Naive thymus-derived CD8-positive, alpha-beta T cell (primary cell): ENCODE measurements at regions not wholly inside any gene's neighbourhood (a gene's known extent, or its start where the extent isn't known, plus 50 kb on each side); places are given as distances from the start of the nearest gene placed in this dataset.

Experiments used
- ATAC-seq, 2 donors: fragments of 150-1000 bp; cut with Tn5 transposase in 1 of 2; sonication (Bioruptor Pico), chemical (Tn5 transposase) in 1 of 2; 1 replicate in 1 of 2; 2 replicates in 1 of 2; pipeline ENCODE4 v1.10.0; 2021; ENCODE audit warnings: mild to moderate bottlenecking in 2 of 2, moderate library complexity in 2 of 2
- POLR2A ChIA-PET: fragments of 350-600 bp; sonication (Branson Sonifier 250); formaldehyde crosslinking; loops from one replicate; lab custom pipeline; 2021; ENCODE audit warnings: antibody characterized with exemption; lab: Charles Lee
- DNase-seq, 10 donors: peaks; one replicate each; pipeline versions ENCODE4 v3.0.0 to v3.0.0-alpha.2; 2020 to 2022
- H3K27ac Mint-ChIP-seq, 10 donors: one replicate each; pipeline ENCODE4 v1.8.0; 2020 to 2022; ENCODE audit warnings: mild to moderate bottlenecking in 10 of 10, mixed read lengths in 10 of 10, moderate library complexity in 4 of 10, inconsistent platforms in 1 of 10
- H3K27me3 Mint-ChIP-seq, 5 donors: one replicate each; pipeline ENCODE4 v1.8.0; 2021 to 2022; ENCODE audit warnings: mixed read lengths in 5 of 5
- H3K36me3 Mint-ChIP-seq, 3 donors: one replicate each; pipeline ENCODE4 v1.8.0; 2020 to 2022; ENCODE audit warnings: mixed read lengths in 3 of 3, mild to moderate bottlenecking in 2 of 3, inconsistent platforms in 1 of 3
- H3K4me1 Mint-ChIP-seq, 4 donors: one replicate each; pipeline ENCODE4 v1.8.0; 2021 to 2022; ENCODE audit warnings: mixed read lengths in 4 of 4
- H3K4me3 Mint-ChIP-seq, 10 donors: one replicate each; pipeline ENCODE4 v1.8.0; 2020 to 2022; ENCODE audit warnings: mild to moderate bottlenecking in 10 of 10, mixed read lengths in 10 of 10, moderate library complexity in 6 of 10, inconsistent platforms in 1 of 10
- H3K9me3 Mint-ChIP-seq, 9 donors: one replicate each; pipeline ENCODE4 v1.8.0; 2020 to 2022; ENCODE audit warnings: mixed read lengths in 9 of 9, mild to moderate bottlenecking in 3 of 9, inconsistent platforms in 1 of 9, moderate library complexity in 1 of 9

- Mint-ChIP-seq H3K4me1 (no peaks in the 10 kb centered on the region), H3K4me3 (no peak overlapping the region), H3K9me3 (peaks cover 0 to 9% (median 1%) of the 10 kb centered on the region in 9 donors), H3K36me3 (no peaks in the 10 kb centered on the region), H3K27ac (no peak overlapping the region), H3K27me3 (peaks cover 0 to 7% (median 0%) of the 10 kb centered on the region in 5 donors)
- ATAC-seq, result no peak
- DNase-seq, result no peak
- POLR2A ChIA-PET, result no interaction called here
Measured at GRCh38 chr11:101668236-101668635, 84.4 kb upstream of the TRPC6 start.

- POLR2A ChIA-PET, result no interaction called here
- H3K27ac Mint-ChIP-seq, result no peak overlapping the region
- peaks cover 0 to 22% (median 8%) of the 10 kb centered on the region in 9 donors for H3K9me3 Mint-ChIP-seq
- peaks cover 0 to 7% (median 0%) of the 10 kb centered on the region in 5 donors for H3K27me3 Mint-ChIP-seq
- no peak overlapping the region for H3K4me3 Mint-ChIP-seq
- peaks cover 0 to 4% (median 0%) of the 10 kb centered on the region in 3 donors for H3K36me3 Mint-ChIP-seq
- H3K4me1 Mint-ChIP-seq, result no peaks in the 10 kb centered on the region
- ATAC-seq, result no peak
- DNase-seq, result no peak
Measured at GRCh38 chr11:101666916-101667315, 83.1 kb upstream of the TRPC6 start.

GRCh38 chr11:101661559-101661958 is 77.8 kb upstream of the TRPC6 start:
- Mint-ChIP-seq H3K27me3 (peaks cover 0 to 3% (median 0%) of the 10 kb centered on the region in 5 donors), H3K27ac (no peak overlapping the region), H3K4me1 (no peaks in the 10 kb centered on the region), H3K4me3 (no peak overlapping the region), H3K36me3 (peaks cover 0 to 10% (median 0%) of the 10 kb centered on the region in 3 donors), H3K9me3 (peaks cover 7 to 41% (median 13%) of the 10 kb centered on the region in 9 donors)
- DNase-seq (no peak), ATAC-seq (no peak)
- POLR2A ChIA-PET, result no interaction called here
